Renal cortical epithelial cell (primary cell): ENCODE measurements at regions not wholly inside any gene's neighbourhood (a gene's known extent, or its start where the extent isn't known, plus 50 kb on each side); places are given as distances from the start of the nearest gene placed in this dataset.

Experiments
- DNase-seq: peaks from one replicate; pipeline ENCODE4 v3.0.0-alpha.2; 2011; ENCODE audit warnings: low read depth

- peak; percentile 2 for DNase-seq
These were observed 52.6 kb upstream of the PDE7B start for GRCh38 chr6:135798751-135799515.
